ENCODE measurements at regions not wholly inside any gene's neighbourhood (a gene's known extent, or its start where the extent isn't known, plus 50 kb on each side); places are given as distances from the start of the nearest gene placed in this dataset.
A peak's percentile ranks its signal among the peaks of the same experiment; 100 is the strongest.

- POLR2A ChIA-PET: interaction anchor here (1.3 kb wide), 1 partner anchor 141 kb away, joined by 3 read pairs; no protein-coding TSS in a partner anchor
- DNase-seq (ENCODE audit: low read depth, low spot score): no peak
- TF ChIP-seq CTCF (IDR thresholded peaks at IDR 0.05; ENCODE audit: insufficient read depth, low read length, missing control alignments): no peak
- CTCF ChIA-PET: no interaction called here
- H3K4me3 ChIP-seq (ENCODE audit: low read depth, low read length): no peak overlapping the region
Measured at GRCh38 chr5:53339962-53340540, 140.4 kb upstream of the FST start.

GRCh38 chr5:53340956-53341750 lies 139.3 kb upstream of the FST start:
- no peak for DNase-seq (ENCODE audit: low read depth, low spot score)
- CTCF ChIA-PET: no interaction called here
- no peak overlapping the region for H3K4me3 ChIP-seq (ENCODE audit: low read depth, low read length)
- no peak for TF ChIP-seq CTCF (IDR thresholded peaks at IDR 0.05; ENCODE audit: insufficient read depth, low read length, missing control alignments)
- POLR2A ChIA-PET: no interaction called here

GRCh38 chr5:53342236-53342635 lies 138.2 kb upstream of the FST start:
- TF ChIP-seq CTCF (IDR thresholded peaks at IDR 0.05; ENCODE audit: insufficient read depth, low read length, missing control alignments): no peak
- POLR2A ChIA-PET: no interaction called here
- DNase-seq (ENCODE audit: low read depth, low spot score): no peak
- H3K4me3 ChIP-seq (ENCODE audit: low read depth, low read length): no peak overlapping the region
- CTCF ChIA-PET: no interaction called here

- no peak for TF ChIP-seq CTCF (IDR thresholded peaks at IDR 0.05; ENCODE audit: insufficient read depth, low read length, missing control alignments)
- peak; percentile 85 for DNase-seq (ENCODE audit: low read depth, low spot score)
- H3K4me3 ChIP-seq (ENCODE audit: low read depth, low read length): no peak overlapping the region
- POLR2A ChIA-PET: interaction anchor here (0.7 kb wide), 1 partner anchor 13 kb away, joined by 3 read pairs; no protein-coding TSS in a partner anchor
- CTCF ChIA-PET: interaction anchor here (2.0 kb wide), 1 partner anchor 12 kb away, joined by 5 read pairs; no protein-coding TSS in a partner anchor
Measured at GRCh38 chr5:53343187-53343586, 137.2 kb upstream of the FST start.

GRCh38 chr5:53350368-53350767 lies 130.1 kb upstream of the FST start:
- POLR2A ChIA-PET: no interaction called here
- no peak overlapping the region for H3K4me3 ChIP-seq (ENCODE audit: low read depth, low read length)
- CTCF ChIA-PET: no interaction called here
- TF ChIP-seq CTCF (IDR thresholded peaks at IDR 0.05; ENCODE audit: insufficient read depth, low read length, missing control alignments): no peak
- no peak for DNase-seq (ENCODE audit: low read depth, low spot score)

GRCh38 chr5:53350991-53351770 lies 129.2 kb upstream of the FST start:
- no peak overlapping the region for H3K4me3 ChIP-seq (ENCODE audit: low read depth, low read length)
- no peak for TF ChIP-seq CTCF (IDR thresholded peaks at IDR 0.05; ENCODE audit: insufficient read depth, low read length, missing control alignments)
- DNase-seq (ENCODE audit: low read depth, low spot score): no peak
- ChIA-PET POLR2A (no interaction called here), CTCF (no interaction called here)
